A549 (cell line): ENCODE measurements at regions not wholly inside any gene's neighbourhood (a gene's known extent, or its start where the extent isn't known, plus 50 kb on each side); places are given as distances from the start of the nearest gene placed in this dataset.

Experiments used
- CTCF ChIP-seq: fragments of >200 bp; sonication (Bioruptor Twin); formaldehyde crosslinking; IDR thresholded peaks from 3 replicates; pipeline ENCODE4 v1.5.1; 2016
- E2F6 ChIP-seq: IDR thresholded peaks from 2 replicates; pipeline ENCODE4 v1.6.1; 2012; ENCODE audit warnings: low read depth, borderline replicate concordance
- EHF ChIP-seq: fragments of 250-450 bp; sonication (Bioruptor Pico); IDR thresholded peaks from 2 replicates; pipeline ENCODE4 v1.5.0; 2020; ENCODE audit warnings: mild to moderate bottlenecking
- EP300 ChIP-seq, 2 experiments: fragments of >200 bp; sonication (Bioruptor Twin); formaldehyde crosslinking; IDR thresholded peaks; 2 replicates in 1 of 2; 3 replicates in 1 of 2; pipeline ENCODE4 v1.6.1; 2016 to 2017
- HMGXB4 ChIP-seq: fragments of 250-450 bp; sonication (Bioruptor Pico); IDR thresholded peaks from 2 replicates; pipeline ENCODE4 v1.5.0; 2021; ENCODE audit warnings: mild to moderate bottlenecking, moderate library complexity, borderline replicate concordance
- HOXB13 ChIP-seq: fragments of 250-450 bp; sonication (Bioruptor Pico); IDR thresholded peaks from 2 replicates; pipeline ENCODE4 v1.5.0; 2020; ENCODE audit warnings: low read depth, mild to moderate bottlenecking, moderate library complexity
- HOXB5 ChIP-seq: fragments of 250-450 bp; sonication (Bioruptor Pico); IDR thresholded peaks from 2 replicates; pipeline ENCODE4 v1.5.0; 2020; ENCODE audit warnings: mild to moderate bottlenecking, moderate library complexity
- JUN ChIP-seq, 2 experiments: fragments of >200 bp; sonication (Bioruptor Twin); formaldehyde crosslinking; IDR thresholded peaks; 2 replicates in 1 of 2; 3 replicates in 1 of 2; pipeline ENCODE4 v1.6.1; 2016 to 2017
- KDM5A ChIP-seq: fragments of 200-600 bp; sonication (generic); IDR thresholded peaks from 2 replicates; pipeline ENCODE4 v1.6.1; 2016; ENCODE audit warnings: antibody characterized with exemption, mild to moderate bottlenecking
- MAX ChIP-seq: IDR thresholded peaks from 2 replicates; pipeline ENCODE4 v1.6.1; 2012
- POLR2A ChIP-seq: IDR thresholded peaks from 2 replicates; pipeline ENCODE4 v1.6.1; 2012; ENCODE audit warnings: mild to moderate bottlenecking, low read length
- RAD21 ChIP-seq, 2 experiments: fragments of >200 bp in 1 of 2; sonication (Bioruptor Twin) in 1 of 2; formaldehyde crosslinking in 1 of 2; IDR thresholded peaks in 1 of 2; conservative IDR thresholded peaks in 1 of 2; 2 replicates in 1 of 2; 3 replicates in 1 of 2; pipeline ENCODE4 v1.6.1; 2012 to 2018; ENCODE audit warnings: inconsistent platforms in 1 of 2
- ZC3H11A ChIP-seq: fragments of 450-650 bp; IDR thresholded peaks from 2 replicates; pipeline ENCODE4 v1.6.1; 2014; ENCODE audit warnings: antibody characterized with exemption, mild to moderate bottlenecking
- ZFP36 ChIP-seq: fragments of 450-650 bp; IDR thresholded peaks from 2 replicates; pipeline ENCODE4 v1.6.1; 2014; ENCODE audit warnings: borderline replicate concordance; ENCODE audit not compliant: partially characterized antibody

GRCh38 chr14:45810152-45810872, 557.3 kb upstream of the MIS18BP1 start:
- no peak for TF ChIP-seq EHF (CRISPR knock-in tag)
- TF ChIP-seq ZC3H11A = no peak
- no peak for TF ChIP-seq EP300 (IDR thresholded peaks at IDR 0.05)
- no peak for TF ChIP-seq CTCF
- TF ChIP-seq HMGXB4 (CRISPR knock-in tag) = no peak
- TF ChIP-seq RAD21 (conservative IDR thresholded peaks at IDR 0.05 in 1 of 2, IDR thresholded peaks at IDR 0.05 in 1 of 2) = no peak
- no peak for TF ChIP-seq POLR2A
- TF ChIP-seq JUN (IDR thresholded peaks at IDR 0.05) = no peak
- TF ChIP-seq ZFP36 = no peak
- TF ChIP-seq E2F6 = no peak
- TF ChIP-seq HOXB13 = no peak
- TF ChIP-seq MAX = no peak
- TF ChIP-seq KDM5A = no peak
- TF ChIP-seq HOXB5 (CRISPR knock-in tag) = no peak
